HG02943 (cell line): ENCODE measurements at regions not wholly inside any gene's neighbourhood (a gene's known extent, or its start where the extent isn't known, plus 50 kb on each side); places are given as distances from the start of the nearest gene placed in this dataset.
"Not testable (repeated sequence)": the region's sequence is repeated elsewhere in the genome, so short reads cannot be mapped to it uniquely, and the experiment has no call there.

Experiments
- ATAC-seq: cut with Tn5 transposase; IDR thresholded peaks from one replicate; pipeline ENCODE4 v1.9.1; 2021; ENCODE audit warnings: mild to moderate bottlenecking, low read depth, moderate library complexity; ENCODE audit not compliant: unreplicated experiment

GRCh38 chr6:115310156-115310555 is 750.5 kb downstream of the FRK start:
- ATAC-seq = no peak

- ATAC-seq = no peak
Measured at GRCh38 chr6:115302731-115303130, 758.0 kb downstream of the FRK start.

- no peak for ATAC-seq
Measured at GRCh38 chr6:115287467-115287866, 773.2 kb downstream of the FRK start.

GRCh38 chr6:115276881-115277565 is 783.7 kb downstream of the FRK start:
- ATAC-seq = no peak

- ATAC-seq = no peak
Measured at GRCh38 chr6:115272311-115272710, 788.4 kb downstream of the FRK start.

- no peak for ATAC-seq
Measured at GRCh38 chr6:115271434-115271833, 789.3 kb downstream of the FRK start.

- no peak for ATAC-seq
Measured at GRCh38 chr6:115270953-115271352, 789.7 kb downstream of the FRK start.

GRCh38 chr6:115241373-115241772 is 819.3 kb downstream of the FRK start:
- ATAC-seq = no peak

GRCh38 chr6:115221198-115221597 is 839.5 kb downstream of the FRK start:
- ATAC-seq = no peak

- no peak for ATAC-seq
Measured at GRCh38 chr6:115220551-115221159, 840.0 kb downstream of the FRK start.

- ATAC-seq = no peak
Measured at GRCh38 chr6:115219645-115220044, 841.0 kb downstream of the FRK start.

GRCh38 chr6:115216835-115217234 is 843.9 kb downstream of the FRK start:
- no peak for ATAC-seq

GRCh38 chr6:115214283-115214682 is 846.4 kb downstream of the FRK start:
- no peak for ATAC-seq

GRCh38 chr6:115203381-115203780 is 857.3 kb downstream of the FRK start:
- ATAC-seq = no peak

- no peak for ATAC-seq
Measured at GRCh38 chr6:115194981-115195638, 852.3 kb upstream of the HS3ST5 start.

- no peak for ATAC-seq
Measured at GRCh38 chr6:115191989-115192388, 849.2 kb upstream of the HS3ST5 start.

- no peak for ATAC-seq
Measured at GRCh38 chr6:115190534-115190933, 847.7 kb upstream of the HS3ST5 start.

GRCh38 chr6:115175456-115175855 is 832.6 kb upstream of the HS3ST5 start:
- ATAC-seq = not testable (repeated sequence)

GRCh38 chr6:115165912-115166311 is 823.1 kb upstream of the HS3ST5 start:
- not testable (repeated sequence) for ATAC-seq

GRCh38 chr6:115159733-115160132 is 816.9 kb upstream of the HS3ST5 start:
- no peak for ATAC-seq

- ATAC-seq = no peak
Measured at GRCh38 chr6:115137910-115138309, 795.1 kb upstream of the HS3ST5 start.

- ATAC-seq = no peak
Measured at GRCh38 chr6:115133790-115134189, 791.0 kb upstream of the HS3ST5 start.
